Adipocyte (in vitro differentiated cells): ENCODE measurements at regions not wholly inside any gene's neighbourhood (a gene's known extent, or its start where the extent isn't known, plus 50 kb on each side); places are given as distances from the start of the nearest gene placed in this dataset.
A peak's percentile ranks its signal among the peaks of the same experiment; 100 is the strongest.

ENCODE experiments used
- DNase-seq: peaks from one replicate; pipeline ENCODE4 v3.0.0-alpha.2; 2015; ENCODE audit warnings: low read depth
- H3K27me3 ChIP-seq: replicated peaks from 2 replicates; pipeline ENCODE4 v1.7.0; 2013; ENCODE audit warnings: mild to moderate bottlenecking, low read length, moderate library complexity; ENCODE audit not compliant: control insufficient read depth, insufficient read depth
- H3K36me3 ChIP-seq: 2 replicates; pipeline ENCODE4 v1.7.0; 2013; ENCODE audit warnings: low read length, mild to moderate bottlenecking, moderate library complexity; ENCODE audit not compliant: control insufficient read depth, insufficient read depth, severe bottlenecking
- H3K4me1 ChIP-seq: 2 replicates; pipeline ENCODE4 v1.7.0; 2013; ENCODE audit warnings: mild to moderate bottlenecking, low read length, moderate library complexity; ENCODE audit not compliant: control insufficient read depth, insufficient read depth
- H3K4me3 ChIP-seq: 2 replicates; pipeline ENCODE4 v1.7.0; 2013; ENCODE audit warnings: mild to moderate bottlenecking, low read length, moderate library complexity
- H3K9ac ChIP-seq: 2 replicates; pipeline ENCODE4 v1.7.0; 2013; ENCODE audit warnings: mild to moderate bottlenecking, low read length, moderate library complexity
- H3K9me3 ChIP-seq: 2 replicates; pipeline ENCODE4 v1.7.0; 2013; ENCODE audit warnings: mild to moderate bottlenecking, low read length, moderate library complexity; ENCODE audit not compliant: control insufficient read depth

- no peaks in the 10 kb centered on the region for H3K36me3 ChIP-seq
- peaks cover 7% of the 10 kb centered on the region for H3K4me1 ChIP-seq
- no peak overlapping the region for H3K9ac ChIP-seq
- DNase-seq: no peak
- no peaks in the 10 kb centered on the region for H3K9me3 ChIP-seq
- H3K4me3 ChIP-seq: no peak overlapping the region
- H3K27me3 ChIP-seq: no peaks in the 10 kb centered on the region
Measured at GRCh38 chr5:120092649-120093048, 371.5 kb upstream of the PRR16 start.

- H3K9me3 ChIP-seq: no peaks in the 10 kb centered on the region
- DNase-seq: no peak
- H3K4me3 ChIP-seq: no peak overlapping the region
- no peaks in the 10 kb centered on the region for H3K27me3 ChIP-seq
- no peak overlapping the region for H3K9ac ChIP-seq
- peaks cover 7% of the 10 kb centered on the region for H3K4me1 ChIP-seq
- H3K36me3 ChIP-seq: no peaks in the 10 kb centered on the region
Measured at GRCh38 chr5:120093178-120093577, 370.9 kb upstream of the PRR16 start.

GRCh38 chr5:120096413-120096812 is 367.7 kb upstream of the PRR16 start:
- no peak overlapping the region for H3K9ac ChIP-seq
- peaks cover 7% of the 10 kb centered on the region for H3K4me1 ChIP-seq
- no peaks in the 10 kb centered on the region for H3K36me3 ChIP-seq
- H3K27me3 ChIP-seq: no peaks in the 10 kb centered on the region
- peak overlapping the region; percentile 44 for H3K4me3 ChIP-seq
- no peaks in the 10 kb centered on the region for H3K9me3 ChIP-seq
- DNase-seq: peak; percentile 36

GRCh38 chr5:120098426-120098825 is 365.7 kb upstream of the PRR16 start:
- Histone ChIP-seq H3K27me3 (no peaks in the 10 kb centered on the region), H3K4me3 (no peak overlapping the region), H3K4me1 (peaks cover 7% of the 10 kb centered on the region), H3K9me3 (no peaks in the 10 kb centered on the region), H3K36me3 (no peaks in the 10 kb centered on the region), H3K9ac (no peak overlapping the region)
- DNase-seq: no peak

- no peak overlapping the region for H3K9ac ChIP-seq
- H3K9me3 ChIP-seq: no peaks in the 10 kb centered on the region
- no peak overlapping the region for H3K4me3 ChIP-seq
- H3K27me3 ChIP-seq: no peaks in the 10 kb centered on the region
- no peaks in the 10 kb centered on the region for H3K36me3 ChIP-seq
- peaks cover 7% of the 10 kb centered on the region for H3K4me1 ChIP-seq
- no peak for DNase-seq
Measured at GRCh38 chr5:120098902-120099535, 365.1 kb upstream of the PRR16 start.

- Histone ChIP-seq H3K4me1 (no peaks in the 10 kb centered on the region), H3K9me3 (no peaks in the 10 kb centered on the region), H3K27me3 (no peaks in the 10 kb centered on the region), H3K4me3 (no peak overlapping the region), H3K36me3 (no peaks in the 10 kb centered on the region), H3K9ac (no peak overlapping the region)
- peak; percentile 67 for DNase-seq
Measured at GRCh38 chr5:120101771-120102170, 362.3 kb upstream of the PRR16 start.

- no peak overlapping the region for H3K4me3 ChIP-seq
- no peak for DNase-seq
- H3K9ac ChIP-seq: no peak overlapping the region
- peaks cover 4% of the 10 kb centered on the region for H3K4me1 ChIP-seq
- no peaks in the 10 kb centered on the region for H3K27me3 ChIP-seq
- H3K36me3 ChIP-seq: no peaks in the 10 kb centered on the region
- no peaks in the 10 kb centered on the region for H3K9me3 ChIP-seq
Measured at GRCh38 chr5:120103495-120103894, 360.6 kb upstream of the PRR16 start.

- H3K27me3 ChIP-seq: no peaks in the 10 kb centered on the region
Measured at GRCh38 chr5:120106912-120107525, 357.1 kb upstream of the PRR16 start.

GRCh38 chr5:120108586-120109248 is 355.4 kb upstream of the PRR16 start:
- Histone ChIP-seq H3K4me3 (no peak overlapping the region), H3K36me3 (no peaks in the 10 kb centered on the region), H3K9me3 (no peaks in the 10 kb centered on the region), H3K9ac (no peak overlapping the region), H3K4me1 (peaks cover 12% of the 10 kb centered on the region), H3K27me3 (no peaks in the 10 kb centered on the region)
- peak; percentile 48 for DNase-seq

More at GRCh38 chr5:120106912-120107525, 357.1 kb upstream of the PRR16 start:
- peaks cover 12% of the 10 kb centered on the region for H3K4me1 ChIP-seq
- no peak overlapping the region for H3K4me3 ChIP-seq
- no peak for DNase-seq
- H3K36me3 ChIP-seq: no peaks in the 10 kb centered on the region
- H3K9me3 ChIP-seq: no peaks in the 10 kb centered on the region
- no peak overlapping the region for H3K9ac ChIP-seq

GRCh38 chr5:120122703-120123102 is 341.4 kb upstream of the PRR16 start:
- Histone ChIP-seq H3K9me3 (no peaks in the 10 kb centered on the region), H3K9ac (no peak overlapping the region), H3K4me3 (no peak overlapping the region), H3K36me3 (no peaks in the 10 kb centered on the region), H3K4me1 (peaks cover 14% of the 10 kb centered on the region), H3K27me3 (no peaks in the 10 kb centered on the region)
- no peak for DNase-seq

GRCh38 chr5:120124031-120124430 is 340.1 kb upstream of the PRR16 start:
- no peaks in the 10 kb centered on the region for H3K27me3 ChIP-seq
- no peak overlapping the region for H3K9ac ChIP-seq
- no peak for DNase-seq
- no peak overlapping the region for H3K4me3 ChIP-seq
- H3K9me3 ChIP-seq: no peaks in the 10 kb centered on the region
- H3K36me3 ChIP-seq: no peaks in the 10 kb centered on the region
- H3K4me1 ChIP-seq: peaks cover 14% of the 10 kb centered on the region
